ENCODE measurements at regions not wholly inside any gene's neighbourhood (a gene's known extent, or its start where the extent isn't known, plus 50 kb on each side); places are given as distances from the start of the nearest gene placed in this dataset.

- no peak for TF ChIP-seq CTCF (conservative IDR thresholded peaks at IDR 0.05)
- Histone ChIP-seq H3K4ac (ENCODE audit: low read depth, low read length) (no peak overlapping the region), H3K9ac (ENCODE audit: extremely low read depth, insufficient read length, low read length) (no peak overlapping the region), H3T11ph (ENCODE audit: low read length) (no peak overlapping the region), H2AFZ (ENCODE audit: low read length) (no peak overlapping the region), H3K27ac (ENCODE audit: insufficient read length, low read depth, low read length) (no peak overlapping the region), H3K9me3 (ENCODE audit: control insufficient read depth, low read depth, low read length) (peaks cover 44% of the 10 kb centered on the region), H3K23ac (ENCODE audit: insufficient read length, low read depth, low read length) (no peak overlapping the region), H3K23me2 (ENCODE audit: insufficient read length, low read depth, low read length, poor library complexity, severe bottlenecking) (no peaks in the 10 kb centered on the region), H3K4me2 (ENCODE audit: insufficient read depth, insufficient read length, low read length) (no peak overlapping the region), H3K14ac (ENCODE audit: insufficient read depth, low read length) (no peak overlapping the region), H2AK5ac (ENCODE audit: insufficient read length, low read length) (no peak overlapping the region), H4K8ac (replicated peaks; ENCODE audit: insufficient read length, low read depth, low read length) (no peak overlapping the region), H2BK15ac (ENCODE audit: low read depth, low read length) (no peak overlapping the region), H2BK20ac (ENCODE audit: low read depth, low read length, poor library complexity, severe bottlenecking) (no peak overlapping the region), H3K79me2 (ENCODE audit: insufficient read depth, low read length) (no peaks in the 10 kb centered on the region), H4K91ac (ENCODE audit: insufficient read length, low read depth, low read length) (no peak overlapping the region), H2BK5ac (ENCODE audit: insufficient read length, low read length) (no peak overlapping the region), H4K20me1 (ENCODE audit: control insufficient read depth, insufficient read depth, insufficient read length) (no peaks in the 10 kb centered on the region), H2BK12ac (ENCODE audit: insufficient read length, low read depth, low read length) (no peak overlapping the region), H3K27me3 (ENCODE audit: insufficient read depth, low read length) (no peaks in the 10 kb centered on the region; the same call in 1 of the 2 replicates), H3K4me1 (ENCODE audit: insufficient read depth, low read length) (no peaks in the 10 kb centered on the region), H4K5ac (ENCODE audit: insufficient read length, low read depth, low read length) (no peak overlapping the region), H3K79me1 (ENCODE audit: insufficient read depth, low read depth, low read length, poor library complexity, severe bottlenecking) (no peaks in the 10 kb centered on the region), H2BK120ac (ENCODE audit: low read depth, low read length, poor library complexity, severe bottlenecking) (no peak overlapping the region), H3K56ac (ENCODE audit: insufficient read length, low read depth, low read length) (no peak overlapping the region), H3K18ac (ENCODE audit: insufficient read length, low read depth, low read length) (no peak overlapping the region)
- no peaks in the 10 kb centered on the region; the same call in 1 of the 2 replicates for H3K27me3 Mint-ChIP-seq (ENCODE audit: low read depth)
- peaks cover 0 to 2% (median 0%) of the 10 kb centered on the region in 3 experiments; a peak in 4 of 7 replicates for H3K36me3 Mint-ChIP-seq (ENCODE audit: insufficient read depth in 1 of 3, low read depth in 3 of 3)
- peaks cover 57 to 67% of the 10 kb centered on the region in 2 experiments for H3K9me3 Mint-ChIP-seq
- H3K27ac Mint-ChIP-seq: no peak overlapping the region
- no CpG with 5 or more reads among the region's 3 CpGs for WGBS (ENCODE audit: extremely low coverage, insufficient read length, low lambda C conversion rate)
- peaks cover 0 to 3% of the 10 kb centered on the region in 2 experiments; a peak in 1 of 4 replicates for H3K4me1 Mint-ChIP-seq
- DNase-seq: no peak
- no peak overlapping the region for H3K4me3 Mint-ChIP-seq
Observed at GRCh38 chrX:44433556-44433955, 90.1 kb upstream of the EFHC2 start.

Data from H9 (cell line).